ENCODE measurements at regions not wholly inside any gene's neighbourhood (a gene's known extent, or its start where the extent isn't known, plus 50 kb on each side); places are given as distances from the start of the nearest gene placed in this dataset.
A peak's percentile ranks its signal among the peaks of the same experiment; 100 is the strongest.

- DNase-seq: no peak
- H3K4me3 ChIP-seq: no peak overlapping the region
- no peaks in the 10 kb centered on the region for H3K27me3 ChIP-seq (ENCODE audit: low read depth)
- H3K9me3 ChIP-seq: no peaks in the 10 kb centered on the region
- peak in 1 of 2 donors; percentile 46 for ATAC-seq
- no peak overlapping the region for H3K27ac ChIP-seq
- peaks cover 9% of the 10 kb centered on the region for H3K4me1 ChIP-seq
- no peaks in the 10 kb centered on the region for H3K36me3 ChIP-seq
- intact Hi-C loops (cut with DNase I): no loop called here
- TF ChIP-seq CTCF (IDR thresholded peaks at IDR 0.05): no peak
Measured at GRCh38 chr6:119459207-119459974, 109.8 kb upstream of the MAN1A1 start.

- DNase-seq (no peak), ATAC-seq (no peak)
- no peaks in the 10 kb centered on the region for H3K36me3 ChIP-seq
- no peak overlapping the region for H3K27ac ChIP-seq
- no peaks in the 10 kb centered on the region for H3K9me3 ChIP-seq
- H3K27me3 ChIP-seq (ENCODE audit: low read depth): no peaks in the 10 kb centered on the region
- intact Hi-C loops (cut with DNase I): no loop called here
- H3K4me1 ChIP-seq: peaks cover 11% of the 10 kb centered on the region
- TF ChIP-seq CTCF (IDR thresholded peaks at IDR 0.05): no peak
- H3K4me3 ChIP-seq: no peak overlapping the region
Measured at GRCh38 chr6:119454714-119455113, 105.2 kb upstream of the MAN1A1 start.

DNA sequence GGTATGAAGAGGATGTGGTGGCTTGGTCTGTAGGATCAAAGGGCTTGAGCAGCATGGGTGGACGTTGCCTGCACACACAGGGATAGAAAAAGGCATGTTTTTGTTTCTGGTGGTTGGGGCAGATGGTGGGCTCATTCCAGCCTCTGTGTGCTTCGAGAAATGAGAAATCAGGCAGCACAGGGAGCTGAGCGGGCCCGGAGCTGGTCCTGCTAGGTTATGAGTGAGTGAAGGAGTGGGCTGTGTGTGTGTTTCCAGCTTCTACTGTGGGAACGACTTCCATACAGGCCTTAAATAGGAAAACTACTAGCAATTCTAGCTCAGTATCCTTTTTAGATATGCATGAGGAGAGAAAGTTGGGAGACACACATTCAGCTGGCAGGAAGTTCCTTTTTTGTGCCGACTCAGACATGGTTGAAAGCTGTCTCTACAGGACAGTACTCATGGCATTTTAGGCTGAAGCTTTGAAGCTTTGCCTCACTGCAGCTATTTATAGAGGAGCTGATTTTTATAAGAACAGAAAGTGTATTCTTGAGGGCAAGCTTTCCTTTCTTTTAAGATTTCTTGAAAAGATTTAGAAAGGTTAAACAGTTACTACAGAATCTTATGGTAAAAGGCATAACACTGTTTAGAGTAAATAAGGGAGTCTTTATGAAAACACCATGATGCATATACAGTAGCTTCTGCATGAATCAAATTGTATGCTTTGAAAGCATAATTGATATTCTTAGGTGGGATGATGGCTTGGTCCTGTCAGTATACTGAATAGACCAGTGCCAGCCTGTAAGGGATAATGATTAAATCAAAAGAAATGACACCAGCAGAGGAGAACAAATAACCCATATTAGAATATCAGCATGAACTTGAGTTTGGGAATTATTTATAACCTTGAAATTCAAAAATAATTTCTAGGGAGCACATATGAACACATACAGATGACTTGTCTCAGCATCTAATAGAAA, 104.0 kb upstream of the MAN1A1 start:
- no peak for DNase-seq
- intact Hi-C loops (cut with DNase I): no loop called here

GRCh38 chr6:119449331-119450156, 100.0 kb upstream of the MAN1A1 start:
- peaks cover 32% of the 10 kb centered on the region for H3K4me1 ChIP-seq
- DNase-seq: no peak
- no peak for TF ChIP-seq CTCF (IDR thresholded peaks at IDR 0.05)
- H3K27me3 ChIP-seq (ENCODE audit: low read depth): no peaks in the 10 kb centered on the region
- no peak overlapping the region for H3K4me3 ChIP-seq
- no peaks in the 10 kb centered on the region for H3K36me3 ChIP-seq
- H3K27ac ChIP-seq: no peak overlapping the region
- ATAC-seq: peak; percentile 20 to 59
- intact Hi-C loops (cut with DNase I): no loop called here
- H3K9me3 ChIP-seq: no peaks in the 10 kb centered on the region

More for the DNA sequence above, 104.0 kb upstream of the MAN1A1 start:
- Histone ChIP-seq H3K36me3 (no peaks in the 10 kb centered on the region), H3K27ac (no peak overlapping the region), H3K4me1 (peaks cover 11% of the 10 kb centered on the region), H3K9me3 (no peaks in the 10 kb centered on the region), H3K27me3 (ENCODE audit: low read depth) (no peaks in the 10 kb centered on the region), H3K4me3 (no peak overlapping the region)
- TF ChIP-seq CTCF (IDR thresholded peaks at IDR 0.05): no peak
- ATAC-seq: no peak

DNA sequence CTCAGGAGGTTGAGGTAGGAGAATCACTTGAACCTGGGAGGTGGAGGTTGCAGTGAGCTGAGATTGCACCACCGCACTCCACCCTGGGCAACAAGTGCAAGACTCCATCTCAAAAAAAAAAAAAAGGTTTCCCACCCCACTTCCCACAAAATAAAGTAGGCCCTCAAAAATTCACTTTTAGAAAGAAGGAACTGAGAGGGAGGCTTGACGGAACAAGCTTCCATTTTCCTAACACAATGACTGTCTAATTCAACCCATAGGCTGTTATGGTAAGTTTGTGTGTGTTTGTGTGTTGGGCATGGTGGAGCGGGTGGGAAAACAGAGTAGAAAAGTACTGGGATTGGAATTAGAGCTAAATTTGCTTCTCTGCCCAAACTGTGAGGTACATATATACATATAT, 98.4 kb upstream of the MAN1A1 start:
- Histone ChIP-seq H3K4me1 (peaks cover 29% of the 10 kb centered on the region), H3K9me3 (no peaks in the 10 kb centered on the region), H3K36me3 (no peaks in the 10 kb centered on the region), H3K27me3 (ENCODE audit: low read depth) (no peaks in the 10 kb centered on the region), H3K4me3 (no peak overlapping the region), H3K27ac (no peak overlapping the region)
- intact Hi-C loops (cut with DNase I): no loop called here
- no peak for TF ChIP-seq CTCF (IDR thresholded peaks at IDR 0.05)
- ATAC-seq: no peak
- DNase-seq: no peak

All from lower lobe of right lung (tissue), 2 donors.